Uterus (tissue), 3 donors: ENCODE measurements at regions not wholly inside any gene's neighbourhood (a gene's known extent, or its start where the extent isn't known, plus 50 kb on each side); places are given as distances from the start of the nearest gene placed in this dataset.

ENCODE experiments used
- DNase-seq, 2 donors: peaks; one replicate each; pipeline ENCODE4 v3.0.0-alpha.2; 2019 to 2020
- H3K27ac ChIP-seq, 2 donors: fragments of 200-600 bp; sonication (generic); 1 replicate in 1 of 2; 2 replicates in 1 of 2; pipeline ENCODE4 v1.5.1; 2016 to 2018
- H3K27me3 ChIP-seq, 2 donors: fragments of 200-600 bp; sonication (generic); one replicate each; pipeline ENCODE4 v1.5.1; 2018 to 2019; ENCODE audit warnings: control low read depth in 1 of 2
- H3K36me3 ChIP-seq, 2 donors: fragments of 200-600 bp; sonication (generic); one replicate each; pipeline ENCODE4 v1.5.1; 2019; ENCODE audit warnings: control low read depth in 1 of 2
- H3K4me1 ChIP-seq, 2 donors: fragments of 200-600 bp; sonication (generic); one replicate each; pipeline ENCODE4 v1.5.1; 2018 to 2019; ENCODE audit warnings: control low read depth in 1 of 2
- H3K4me3 ChIP-seq, 2 donors: fragments of 200-600 bp; sonication (generic); 1 replicate in 1 of 2; 2 replicates in 1 of 2; pipeline ENCODE4 v1.5.1; 2018 to 2019; ENCODE audit warnings: mild to moderate bottlenecking in 1 of 2
- H3K9me3 ChIP-seq, 2 donors: fragments of 200-600 bp; sonication (generic); one replicate each; pipeline ENCODE4 v1.5.1; 2019; ENCODE audit warnings: control low read depth in 1 of 2
- CTCF ChIP-seq, 4 experiments: fragments of 200-600 bp in 2 of 4; fragments of 450-650 bp in 2 of 4; sonication (generic) in 2 of 4; IDR thresholded peaks; one replicate each; pipeline ENCODE4 v1.5.1; 2016 to 2019; ENCODE audit warnings: antibody characterized with exemption in 4 of 4, mild to moderate bottlenecking in 2 of 4, moderate library complexity in 1 of 4
- POLR2A ChIP-seq, 2 donors: fragments of 450-650 bp; IDR thresholded peaks; one replicate each; pipeline ENCODE4 v1.6.1; 2016; ENCODE audit warnings: antibody characterized with exemption in 2 of 2, mild to moderate bottlenecking in 1 of 2, moderate library complexity in 1 of 2
- intact Hi-C: fragments of 100-400 bp; cut with DNase I; formaldehyde crosslinking; loops from one replicate; pipeline ENCODE4 v1.15.1; 2023; ENCODE audit warnings: low total_unique reads
- donor health status: DM: yes; HTN: yes; CAD: no.

- no peak for DNase-seq
- intact Hi-C loops: no loop called here
- H3K36me3 ChIP-seq: no peaks in the 10 kb centered on the region
- H3K27ac ChIP-seq: no peak overlapping the region
- no peaks in the 10 kb centered on the region for H3K9me3 ChIP-seq
- no peaks in the 10 kb centered on the region for H3K4me1 ChIP-seq
- H3K4me3 ChIP-seq: no peak overlapping the region
- no peaks in the 10 kb centered on the region for H3K27me3 ChIP-seq
- no peak for TF ChIP-seq CTCF (IDR thresholded peaks at IDR 0.05)
- no peak for TF ChIP-seq POLR2A (IDR thresholded peaks at IDR 0.05)
Observed at GRCh38 chrX:1895583-1895982, 280.7 kb downstream of the ASMT start.

- TF ChIP-seq CTCF (IDR thresholded peaks at IDR 0.05) (no peak), POLR2A (IDR thresholded peaks at IDR 0.05) (no peak)
- DNase-seq: no peak
Observed at GRCh38 chrX:1899841-1900240, 285.0 kb downstream of the ASMT start.

GRCh38 chrX:1902901-1903235 is 288.0 kb downstream of the ASMT start:
- no peak overlapping the region for H3K4me3 ChIP-seq
- H3K9me3 ChIP-seq: peaks cover 0 to 2% of the 10 kb centered on the region in 2 donors
- no peak for DNase-seq
- no peak for TF ChIP-seq CTCF (IDR thresholded peaks at IDR 0.05)
- TF ChIP-seq POLR2A (IDR thresholded peaks at IDR 0.05): no peak
- H3K4me1 ChIP-seq: no peaks in the 10 kb centered on the region
- no peak overlapping the region for H3K27ac ChIP-seq
- no peaks in the 10 kb centered on the region for H3K36me3 ChIP-seq
- intact Hi-C loops: no loop called here
- H3K27me3 ChIP-seq: no peaks in the 10 kb centered on the region

More at GRCh38 chrX:1899841-1900240, 285.0 kb downstream of the ASMT start:
- intact Hi-C loops: no loop called here
- peaks cover 0 to 2% of the 10 kb centered on the region in 2 donors for H3K9me3 ChIP-seq
- H3K27me3 ChIP-seq: no peaks in the 10 kb centered on the region
- H3K4me1 ChIP-seq: no peaks in the 10 kb centered on the region
- no peak overlapping the region for H3K27ac ChIP-seq
- H3K4me3 ChIP-seq: no peak overlapping the region
- no peaks in the 10 kb centered on the region for H3K36me3 ChIP-seq

GRCh38 chrX:1903236-1903935 is 288.5 kb downstream of the ASMT start:
- no peaks in the 10 kb centered on the region for H3K27me3 ChIP-seq
- no peaks in the 10 kb centered on the region for H3K4me1 ChIP-seq
- H3K36me3 ChIP-seq: no peaks in the 10 kb centered on the region
- DNase-seq: no peak
- H3K4me3 ChIP-seq: no peak overlapping the region
- H3K9me3 ChIP-seq: peaks cover 0 to 2% of the 10 kb centered on the region in 2 donors
- intact Hi-C loops: no loop called here
- H3K27ac ChIP-seq: no peak overlapping the region
- TF ChIP-seq POLR2A (IDR thresholded peaks at IDR 0.05) (no peak), CTCF (IDR thresholded peaks at IDR 0.05) (no peak)

- H3K9me3 ChIP-seq: peaks cover 0 to 2% of the 10 kb centered on the region in 2 donors
- intact Hi-C loops: no loop called here
Observed at GRCh38 chrX:1904663-1905218, 289.9 kb downstream of the ASMT start.

More at GRCh38 chrX:1904663-1905218, 289.9 kb downstream of the ASMT start:
- Histone ChIP-seq H3K4me1 (no peaks in the 10 kb centered on the region), H3K27me3 (no peaks in the 10 kb centered on the region), H3K36me3 (no peaks in the 10 kb centered on the region), H3K27ac (no peak overlapping the region), H3K4me3 (no peak overlapping the region)
- TF ChIP-seq POLR2A (IDR thresholded peaks at IDR 0.05) (no peak), CTCF (IDR thresholded peaks at IDR 0.05) (no peak)
- DNase-seq: no peak
